Retina (tissue), 1 donor: ENCODE measurements at regions not wholly inside any gene's neighbourhood (a gene's known extent, or its start where the extent isn't known, plus 50 kb on each side); places are given as distances from the start of the nearest gene placed in this dataset.
"Not testable (repeated sequence)": the region's sequence is repeated elsewhere in the genome, so short reads cannot be mapped to it uniquely, and the experiment has no call there.

Experiments
- DNase-seq: peaks from one replicate; pipeline ENCODE4 v3.0.0-alpha.2; 2016

DNA sequence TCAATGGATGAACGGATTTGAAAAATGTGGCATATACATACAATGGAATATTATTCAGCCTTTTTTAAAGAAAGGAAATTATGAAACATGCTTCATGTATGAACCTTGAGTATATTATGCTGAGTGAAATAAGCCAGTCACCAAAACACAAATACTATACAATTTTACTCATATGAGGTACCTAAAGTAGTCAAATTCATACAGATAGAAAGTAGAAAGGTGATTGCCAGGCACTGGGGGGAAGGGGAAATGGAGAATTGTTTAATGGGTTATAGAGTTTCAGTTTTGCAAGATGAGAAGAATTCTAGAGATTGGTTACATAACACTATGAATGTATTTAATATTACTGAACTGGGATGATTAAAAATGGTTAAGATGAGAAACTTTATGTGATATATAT, 171.4 kb downstream of the TMTC3 start:
- DNase-seq = no peak

DNA sequence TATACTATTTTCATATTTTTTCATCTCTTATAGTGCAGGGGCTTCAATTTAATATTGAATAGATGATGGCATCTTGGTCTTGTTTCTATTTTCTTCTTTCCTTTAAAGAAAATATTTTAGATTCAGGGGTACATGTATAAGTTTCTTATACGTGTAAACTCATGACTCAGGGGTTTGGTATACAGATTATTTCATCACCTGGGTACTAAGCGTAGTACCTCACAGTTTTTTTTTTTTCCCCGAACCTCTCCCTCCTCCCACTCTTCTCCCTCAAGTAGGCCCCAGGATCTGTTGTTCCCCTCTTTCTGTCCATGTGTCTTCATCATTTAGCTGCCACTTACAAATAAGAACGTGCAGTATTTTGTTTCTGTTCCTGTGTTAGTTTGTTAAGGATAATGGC, 172.6 kb downstream of the TMTC3 start:
- no peak for DNase-seq

DNA sequence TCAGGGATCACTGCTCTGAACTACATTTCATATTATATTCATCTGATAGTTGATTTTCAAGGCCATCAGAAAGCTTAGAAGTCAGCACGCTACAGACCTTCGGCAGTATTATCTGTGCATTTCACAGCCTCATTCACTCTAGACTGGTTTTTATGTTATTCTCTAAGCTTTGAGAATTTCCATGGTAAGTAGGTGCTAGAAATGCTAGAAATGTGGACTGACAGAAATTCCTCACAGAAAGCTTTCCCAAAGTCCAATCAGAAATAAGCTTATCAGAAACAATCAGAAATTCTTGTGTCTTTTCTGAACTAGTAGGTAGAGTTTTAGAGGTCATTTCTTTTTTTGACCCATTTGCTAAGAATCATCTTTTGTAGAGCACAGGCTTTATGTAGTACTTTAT, 176.6 kb downstream of the TMTC3 start:
- DNase-seq = no peak

DNA sequence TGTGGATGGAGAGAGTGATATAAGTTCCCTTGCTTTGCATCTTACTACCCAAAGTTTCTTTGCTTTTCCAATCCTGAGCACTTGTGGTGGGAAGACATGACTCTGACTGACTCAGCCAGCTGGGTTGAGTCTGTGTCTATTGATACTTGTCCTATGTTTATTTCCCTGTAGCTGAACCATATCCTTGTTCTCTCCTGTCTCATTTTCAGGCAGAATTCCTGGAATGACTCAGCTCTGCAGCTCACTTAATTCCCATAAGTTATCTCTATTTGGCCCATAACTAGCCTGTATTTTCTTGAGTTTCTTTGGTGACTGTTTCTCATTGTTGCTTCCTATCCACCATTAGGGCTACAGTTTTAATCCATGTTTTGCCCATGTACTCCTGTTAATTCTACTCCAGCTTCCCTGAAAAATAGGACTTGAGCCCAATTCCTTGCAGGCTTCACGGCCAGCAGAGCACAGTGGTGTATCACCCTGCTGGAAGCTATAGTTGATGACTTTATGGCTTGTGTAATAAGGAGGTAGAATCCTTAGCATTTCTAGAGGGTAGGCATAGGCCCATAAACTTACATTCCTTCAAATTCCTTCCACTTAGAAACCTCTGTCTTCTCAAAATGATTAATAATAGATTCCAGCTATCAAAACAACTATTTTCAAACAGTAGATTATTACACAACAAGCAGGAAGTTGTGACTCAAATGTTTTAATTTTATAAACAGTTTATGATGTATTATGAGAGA, 183.1 kb downstream of the TMTC3 start:
- no peak for DNase-seq

DNA sequence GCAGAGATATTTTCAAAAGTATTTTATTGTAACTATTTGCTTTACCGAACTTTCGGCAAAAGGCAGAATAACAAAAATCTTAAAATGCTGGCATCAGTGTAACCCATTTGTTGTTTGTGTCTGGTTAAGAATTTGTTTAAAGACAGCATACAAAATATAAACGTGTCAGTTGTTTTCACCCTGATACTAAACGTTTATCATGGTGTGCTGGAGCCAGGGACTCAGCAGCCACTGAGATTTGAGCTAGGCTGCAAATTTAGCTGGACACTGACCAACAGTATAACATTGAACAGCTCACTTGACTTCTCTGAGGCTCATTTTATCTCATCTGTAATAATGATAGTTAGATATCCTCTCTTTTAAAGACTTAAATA, 183.7 kb downstream of the TMTC3 start:
- no peak for DNase-seq

DNA sequence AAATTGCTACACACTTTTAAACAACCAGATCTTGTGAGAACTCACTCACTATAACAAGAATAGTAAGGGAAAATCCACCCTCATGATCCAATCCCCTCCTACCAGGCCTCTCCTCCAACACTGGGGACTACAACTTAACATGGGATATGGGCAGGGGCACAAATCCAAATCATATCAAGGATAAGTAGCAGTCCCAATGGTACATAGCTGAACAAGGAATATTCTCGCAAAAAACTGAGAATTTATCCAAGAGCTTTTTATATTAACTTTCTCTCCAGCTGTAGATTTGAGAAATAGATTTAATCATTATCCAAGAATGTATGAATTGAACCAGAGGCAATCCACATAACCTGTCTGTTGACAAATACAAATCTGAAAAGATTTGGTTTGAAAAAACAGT, 185.2 kb downstream of the TMTC3 start:
- DNase-seq = no peak

DNA sequence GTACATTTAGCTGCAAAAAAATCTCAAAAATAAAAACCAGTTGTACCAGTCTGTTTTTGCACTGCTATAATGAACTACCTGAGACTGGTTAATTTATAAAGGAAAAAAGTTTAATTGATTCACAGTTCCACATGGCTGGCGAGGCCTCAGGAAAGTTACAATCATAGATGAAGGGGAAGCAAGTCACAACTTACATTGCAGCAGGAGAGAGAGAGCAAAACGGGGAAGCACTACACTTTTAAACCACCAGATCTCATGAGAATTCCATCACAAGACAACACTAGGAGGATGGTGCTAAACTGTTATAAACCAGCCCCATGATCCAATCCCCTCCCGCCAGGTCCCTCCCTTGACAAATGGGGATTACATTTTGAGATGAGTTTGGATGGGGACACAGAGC, 186.0 kb downstream of the TMTC3 start:
- no peak for DNase-seq

DNA sequence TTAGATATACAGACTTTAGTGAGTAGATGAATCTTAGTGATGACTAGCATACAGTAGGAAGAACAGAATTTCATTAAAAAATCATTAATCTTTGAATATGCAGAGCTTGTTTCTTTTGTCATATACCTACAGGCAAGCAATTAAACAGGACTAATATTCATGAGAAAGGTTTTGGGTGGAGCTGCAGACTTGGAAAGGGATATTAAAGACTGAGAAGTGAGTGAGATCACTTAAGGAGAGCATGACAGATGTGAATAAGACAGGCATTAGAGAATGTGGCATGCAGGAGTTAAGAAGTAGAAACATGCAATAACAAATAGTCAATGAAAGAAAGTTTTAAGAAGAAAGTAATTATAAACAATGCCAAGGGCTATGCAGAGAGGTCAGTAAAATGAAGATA, 187.7 kb downstream of the TMTC3 start:
- DNase-seq = no peak

DNA sequence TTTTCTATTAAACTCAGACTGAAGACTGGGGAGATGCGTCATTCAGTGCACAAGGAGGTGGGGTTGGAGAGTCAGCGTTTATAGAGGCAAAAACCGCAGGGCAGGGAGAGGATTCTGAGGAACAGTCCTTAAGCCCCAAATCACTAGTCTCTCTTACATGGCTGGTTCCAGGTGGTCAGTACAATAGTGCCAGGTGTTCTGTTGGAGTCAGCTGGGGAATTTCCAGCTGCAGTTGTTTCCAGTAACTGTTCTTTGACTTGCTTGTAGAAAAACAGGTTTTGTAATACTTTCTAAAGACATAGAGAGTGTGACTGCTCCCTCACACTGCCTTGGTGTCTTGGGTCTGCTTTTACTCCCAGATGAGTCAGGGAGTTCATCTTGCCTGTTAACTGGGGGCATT, 192.2 kb downstream of the TMTC3 start:
- no peak for DNase-seq

DNA sequence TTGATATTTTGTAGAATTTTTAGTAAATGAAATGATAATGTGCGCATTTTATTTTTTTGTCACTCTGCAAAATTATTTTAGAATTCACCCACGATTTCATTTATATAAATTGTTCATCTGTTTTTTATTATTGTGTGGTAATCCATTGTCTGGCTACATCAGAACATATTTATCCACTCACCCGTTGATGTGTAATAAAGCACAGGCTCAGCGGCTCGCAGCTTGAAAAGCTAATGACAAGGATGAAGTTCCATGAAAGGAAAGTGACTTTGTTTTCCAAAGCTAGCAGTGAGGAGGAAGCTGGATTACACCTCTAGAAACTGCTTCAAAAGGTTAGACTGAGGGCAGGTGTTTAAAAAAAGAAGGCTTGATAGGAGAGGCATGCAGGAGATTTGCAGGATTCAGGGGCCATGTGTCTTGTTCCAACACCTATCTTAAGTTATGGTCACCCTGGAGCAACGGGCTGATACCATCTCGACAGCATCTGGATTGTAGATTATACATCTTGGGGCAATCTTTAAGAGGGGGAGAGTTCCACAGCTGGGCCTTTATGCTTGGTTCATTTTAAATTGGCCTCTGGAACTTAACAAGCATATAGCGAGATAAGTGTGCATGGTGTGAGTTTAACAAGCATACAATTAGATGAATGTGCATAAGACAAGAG, 194.1 kb downstream of the TMTC3 start:
- DNase-seq = peak; percentile 50

DNA sequence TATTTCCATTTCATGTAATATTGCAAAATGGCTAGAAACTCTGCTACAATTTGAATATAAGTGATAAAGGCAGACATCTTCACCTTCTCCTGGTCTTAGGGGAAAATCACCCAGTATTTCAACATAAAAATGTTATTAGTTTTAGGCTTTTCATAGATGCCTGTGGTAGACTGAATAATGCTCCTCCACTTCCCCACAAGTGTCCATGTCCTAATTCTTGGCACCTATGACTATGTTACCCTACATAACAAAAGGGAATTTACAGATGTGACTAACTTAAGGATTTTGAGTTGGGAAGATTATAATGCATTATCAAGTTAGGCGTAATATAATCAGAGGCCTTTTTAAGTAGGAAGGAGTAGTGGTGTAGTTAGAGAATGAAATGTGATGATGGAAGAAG, 196.4 kb downstream of the TMTC3 start:
- no peak for DNase-seq

DNA sequence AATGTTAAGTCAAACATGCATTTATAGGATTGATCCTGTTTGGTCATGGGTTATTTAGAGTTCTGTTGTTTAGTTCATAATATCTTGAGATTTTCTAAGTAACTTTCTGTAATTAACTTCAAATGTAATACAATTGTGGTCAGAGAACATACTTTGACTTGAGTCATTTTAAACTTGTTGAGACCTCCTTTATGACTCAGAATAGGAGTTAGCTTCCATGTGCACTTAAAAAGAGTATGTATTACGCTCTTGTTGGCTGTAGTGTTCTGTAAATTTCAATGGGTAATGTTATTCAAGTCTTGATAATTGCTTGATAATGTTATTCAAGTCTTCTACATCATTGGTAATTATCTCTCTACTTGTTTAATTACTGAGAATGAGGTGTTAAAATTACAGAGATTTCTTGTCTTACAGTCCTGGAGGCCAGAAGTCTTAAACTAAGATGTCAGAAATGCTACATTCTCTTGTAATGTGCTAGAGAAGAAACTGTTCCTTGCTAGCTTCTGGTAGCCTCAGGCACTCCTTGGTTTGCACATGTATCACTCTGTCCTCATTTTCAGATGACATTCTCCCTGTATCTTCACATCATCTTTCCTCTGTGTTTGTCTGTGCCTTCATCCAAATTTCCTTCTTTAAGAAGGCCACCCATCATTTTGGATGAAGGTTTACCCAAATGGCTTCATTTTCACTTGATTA, 197.3 kb downstream of the TMTC3 start:
- no peak for DNase-seq

DNA sequence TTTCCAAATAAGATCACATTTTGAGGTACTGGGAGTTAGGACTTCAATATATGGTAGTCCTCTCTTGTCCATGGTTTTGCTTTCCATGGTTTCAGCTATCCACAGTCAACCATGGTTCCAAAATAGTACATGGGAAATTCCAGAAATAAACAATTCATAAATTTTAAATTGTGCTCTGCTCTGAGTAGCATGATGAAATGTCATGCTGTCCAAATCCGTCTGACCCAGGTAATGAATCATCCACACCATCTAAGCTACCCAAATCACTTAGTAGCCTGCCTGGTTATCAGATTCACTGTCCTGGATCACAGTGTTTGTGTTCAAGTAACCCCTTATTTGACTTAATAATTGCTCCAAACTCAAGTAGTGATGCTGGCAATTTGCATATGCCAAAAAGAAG, 197.9 kb downstream of the TMTC3 start:
- DNase-seq = no peak

DNA sequence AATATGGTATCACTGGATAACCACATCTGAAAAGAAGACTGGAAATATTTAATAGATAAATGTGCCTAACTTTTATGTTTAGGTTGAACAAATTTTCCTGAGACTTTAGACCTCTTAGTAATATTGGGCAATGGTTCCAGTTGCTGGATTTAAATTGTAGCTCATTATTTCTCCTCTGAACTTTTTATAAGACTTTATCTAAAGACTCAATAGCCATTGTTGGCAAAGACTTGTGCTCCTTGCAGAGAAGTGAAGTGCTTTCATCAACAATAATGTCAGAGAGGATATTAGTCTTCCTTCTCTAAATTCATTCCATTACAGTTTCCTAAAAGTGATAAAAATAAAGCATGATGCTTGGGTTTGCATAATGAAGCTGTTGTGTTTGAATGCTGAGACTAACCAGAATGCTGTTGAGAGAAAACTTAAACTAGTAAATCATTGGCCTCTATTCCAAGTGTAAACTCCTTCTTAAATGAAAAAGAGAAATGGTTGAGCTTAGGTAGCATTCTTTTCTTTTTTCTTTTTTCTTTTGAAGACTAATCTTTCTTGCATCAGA, 200.2 kb downstream of the TMTC3 start:
- DNase-seq = no peak

DNA sequence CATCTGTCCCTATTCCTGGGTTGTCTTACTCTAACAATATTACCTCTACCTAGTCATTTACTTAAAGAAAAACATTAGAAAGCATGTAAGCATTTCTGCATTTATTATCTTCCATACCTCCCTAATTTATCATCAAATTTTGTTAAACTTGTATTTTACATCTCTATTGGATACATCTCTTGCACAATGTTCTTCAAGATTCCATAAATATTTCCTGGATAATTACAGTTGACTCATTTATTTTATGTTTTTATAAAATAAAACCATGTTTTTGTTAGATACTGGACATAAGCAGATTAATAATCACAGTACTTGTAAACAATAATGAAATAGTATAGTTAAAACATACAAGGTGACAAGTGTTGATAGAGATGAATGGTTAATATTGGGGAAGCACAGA, 209.0 kb downstream of the TMTC3 start:
- no peak for DNase-seq

DNA sequence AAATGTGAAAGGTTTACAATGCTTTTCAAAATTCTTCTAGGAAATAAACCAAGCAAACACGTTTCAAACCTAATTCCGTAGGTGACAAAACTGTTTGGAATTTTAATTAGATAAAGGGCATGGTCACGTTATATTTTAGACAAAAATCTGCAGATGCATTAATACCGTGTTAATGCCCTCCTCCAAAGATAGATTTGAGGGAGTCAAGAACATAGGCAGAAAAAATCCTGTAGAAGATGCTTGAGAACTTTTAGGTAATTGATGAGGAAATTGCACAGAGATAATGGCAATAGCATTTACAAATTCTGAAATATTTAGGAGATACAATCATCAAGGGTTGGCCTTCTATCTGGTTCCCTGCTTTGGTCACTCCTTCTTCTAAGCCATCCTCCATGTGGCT, 212.6 kb downstream of the TMTC3 start:
- DNase-seq = no peak

DNA sequence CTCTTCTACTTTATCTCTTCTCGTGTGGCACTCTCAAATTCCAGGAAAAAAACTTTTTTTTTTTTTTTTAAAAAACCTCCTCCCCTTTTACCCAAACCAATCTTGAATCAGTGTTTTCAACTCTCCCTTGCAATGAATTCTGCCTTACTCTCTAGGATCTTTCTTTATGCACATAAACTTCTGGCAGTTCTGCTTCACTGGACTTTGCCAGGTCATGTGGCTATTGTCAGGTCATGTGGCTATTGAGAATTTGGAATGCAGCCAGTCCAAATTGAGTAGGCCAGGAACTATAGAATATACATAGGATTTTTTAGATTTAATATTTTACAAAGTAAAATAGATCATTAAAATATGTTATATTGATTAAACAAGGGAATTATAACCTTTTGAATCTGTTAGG, 218.2 kb downstream of the TMTC3 start:
- no peak for DNase-seq

DNA sequence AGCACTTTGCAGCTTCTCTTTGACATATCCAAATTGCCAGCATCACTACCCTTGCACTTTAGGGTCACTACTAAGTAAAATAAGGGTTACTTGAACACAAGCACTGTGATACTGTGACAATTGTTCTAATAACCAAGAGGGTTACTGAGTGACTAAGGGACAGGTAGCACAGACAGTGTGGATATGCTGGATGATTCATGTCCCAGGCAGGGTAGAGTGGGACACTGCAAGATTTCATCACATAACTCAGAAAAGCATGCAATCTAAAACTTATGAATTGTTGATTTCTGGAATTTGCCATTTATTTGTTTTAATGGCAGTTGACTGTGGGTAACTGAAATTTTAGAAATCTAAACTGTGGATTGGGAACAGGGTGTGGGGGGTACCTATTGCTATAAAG, 218.8 kb downstream of the KITLG start:
- DNase-seq = no peak

DNA sequence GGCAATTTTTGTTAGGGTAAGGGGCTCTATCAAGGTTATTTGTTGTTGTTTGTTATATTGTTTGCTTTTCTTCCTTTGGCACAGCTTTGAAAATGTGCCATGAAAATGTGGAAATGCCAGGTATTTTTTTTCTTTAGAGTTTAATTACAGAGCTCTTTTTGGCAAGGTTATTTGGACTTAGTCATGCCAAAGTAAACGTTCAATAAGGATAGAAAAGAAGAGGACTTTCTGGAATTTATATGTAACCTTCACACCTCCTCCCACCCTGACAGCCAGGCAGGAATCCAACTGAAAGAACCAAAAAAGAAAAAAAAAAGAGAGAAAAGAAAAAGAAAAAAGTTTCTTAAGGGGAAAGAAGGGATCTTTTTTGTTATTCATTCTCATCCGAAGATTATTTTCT, 217.8 kb downstream of the KITLG start:
- no peak for DNase-seq

DNA sequence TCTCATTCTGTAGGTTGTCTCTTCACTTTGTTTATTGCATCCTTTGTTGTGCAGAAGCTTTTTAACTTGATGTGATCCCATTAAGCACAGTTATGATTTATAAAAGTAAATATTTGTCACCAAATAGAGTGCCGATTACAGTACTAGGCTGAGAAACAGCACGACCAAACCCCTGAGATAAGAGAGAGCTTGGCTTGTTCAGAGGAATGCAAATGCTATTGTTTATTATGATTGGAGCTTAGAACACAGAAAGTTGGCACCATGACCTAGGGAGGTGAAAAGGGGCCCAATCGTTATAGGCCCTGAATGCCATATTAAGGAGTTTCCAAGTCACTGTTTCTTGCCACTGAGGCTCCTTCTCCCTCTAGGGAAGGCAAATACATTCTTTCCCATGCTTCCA, 214.9 kb downstream of the KITLG start:
- DNase-seq = no peak

DNA sequence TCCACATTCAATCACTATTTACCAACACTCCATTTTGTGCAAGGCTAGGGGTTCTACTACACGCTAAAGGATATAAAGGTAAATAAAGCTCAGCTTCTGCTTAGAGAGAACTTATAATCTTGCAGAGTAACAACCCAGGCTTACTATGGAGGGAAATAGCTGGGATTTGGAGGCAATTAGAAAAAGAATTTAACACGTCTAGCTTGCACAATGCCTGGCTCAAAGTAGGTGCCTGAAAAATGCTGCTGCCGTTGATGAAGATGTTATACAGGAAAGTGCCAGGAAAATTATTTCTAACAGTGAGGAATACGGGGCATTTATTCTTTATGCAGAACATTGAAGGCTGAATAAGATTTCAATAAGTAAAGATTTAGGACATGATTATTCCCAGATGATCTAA, 214.2 kb downstream of the KITLG start:
- no peak for DNase-seq

DNA sequence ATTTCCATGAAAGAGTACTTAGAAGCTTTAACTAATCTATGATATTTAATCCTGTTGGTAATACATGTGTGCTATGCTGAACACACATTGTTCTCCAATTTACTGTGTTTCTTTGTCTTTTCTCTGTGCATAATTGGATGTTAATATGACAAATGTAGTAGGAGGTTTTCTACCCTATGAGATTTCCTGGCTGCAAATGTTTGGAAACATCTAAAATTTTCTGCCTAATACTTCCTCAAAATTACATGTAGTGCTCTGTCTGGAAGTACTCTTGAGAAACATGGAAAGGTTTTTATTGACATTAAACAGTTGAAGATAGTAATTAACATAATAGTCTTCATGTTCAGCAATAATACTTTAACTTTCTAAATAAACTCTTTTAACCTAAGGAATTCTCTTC, 213.0 kb downstream of the KITLG start:
- DNase-seq = no peak

DNA sequence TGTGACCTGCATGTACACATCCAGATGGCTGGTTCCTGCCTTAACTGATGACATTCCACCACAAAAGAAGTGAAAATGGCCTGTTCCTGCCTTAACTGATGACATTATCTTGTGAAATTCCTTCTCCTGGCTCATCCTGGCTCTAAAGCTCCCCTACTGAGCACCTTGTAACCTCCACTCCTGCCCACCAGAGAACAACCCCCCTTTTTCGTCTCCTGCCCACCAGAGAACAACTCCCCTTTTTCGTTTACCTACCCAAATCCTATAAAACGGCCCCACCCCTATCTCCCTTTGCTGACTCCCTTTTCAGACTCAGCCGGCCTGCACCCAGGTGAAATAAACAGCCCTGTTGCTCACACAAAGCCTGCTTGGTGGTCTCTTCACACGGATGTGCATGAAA, 212.2 kb downstream of the KITLG start:
- not testable (repeated sequence) for DNase-seq
